ENCODE measurements at regions not wholly inside any gene's neighbourhood (a gene's known extent, or its start where the extent isn't known, plus 50 kb on each side); places are given as distances from the start of the nearest gene placed in this dataset.

GRCh38 chr1:216983823-216984222 lies 260.6 kb upstream of the ESRRG start:
- no peak for DNase-seq (ENCODE audit: low spot score)

GRCh38 chr1:216961516-216961915 lies 238.3 kb upstream of the ESRRG start:
- no peak for DNase-seq (ENCODE audit: low spot score)

- no peak for DNase-seq (ENCODE audit: low spot score)
Measured at GRCh38 chr1:216960716-216961115, 237.5 kb upstream of the ESRRG start.

GRCh38 chr1:216958569-216958968 lies 235.3 kb upstream of the ESRRG start:
- no peak for DNase-seq (ENCODE audit: low spot score)

GRCh38 chr1:216953495-216953894 lies 230.3 kb upstream of the ESRRG start:
- no peak for DNase-seq (ENCODE audit: low spot score)

- DNase-seq (ENCODE audit: low spot score), result no peak
Measured at GRCh38 chr1:216952864-216953263, 229.6 kb upstream of the ESRRG start.

GRCh38 chr1:216945538-216946080 lies 222.4 kb upstream of the ESRRG start:
- no peak for DNase-seq (ENCODE audit: low spot score)

GRCh38 chr1:216944864-216945510 lies 221.8 kb upstream of the ESRRG start:
- no peak for DNase-seq (ENCODE audit: low spot score)

- no peak for DNase-seq (ENCODE audit: low spot score)
Measured at GRCh38 chr1:216937491-216937890, 214.3 kb upstream of the ESRRG start.

- DNase-seq (ENCODE audit: low spot score), result no peak
Measured at GRCh38 chr1:216936779-216937178, 213.6 kb upstream of the ESRRG start.

- DNase-seq (ENCODE audit: low spot score), result no peak
Measured at GRCh38 chr1:216935901-216936300, 212.7 kb upstream of the ESRRG start.

GRCh38 chr1:216932424-216932823 lies 209.2 kb upstream of the ESRRG start:
- no peak for DNase-seq (ENCODE audit: low spot score)

GRCh38 chr1:216929870-216930582 lies 206.8 kb upstream of the ESRRG start:
- no peak for DNase-seq (ENCODE audit: low spot score)

- DNase-seq (ENCODE audit: low spot score), result no peak
Measured at GRCh38 chr1:216927633-216928032, 204.4 kb upstream of the ESRRG start.

GRCh38 chr1:216926720-216927510 lies 203.7 kb upstream of the ESRRG start:
- DNase-seq (ENCODE audit: low spot score), result no peak

GRCh38 chr1:216925962-216926625 lies 202.9 kb upstream of the ESRRG start:
- no peak for DNase-seq (ENCODE audit: low spot score)

GRCh38 chr1:216924732-216925131 lies 201.5 kb upstream of the ESRRG start:
- no peak for DNase-seq (ENCODE audit: low spot score)

- DNase-seq (ENCODE audit: low spot score), result no peak
Measured at GRCh38 chr1:216923601-216924000, 200.4 kb upstream of the ESRRG start.

GRCh38 chr1:216922406-216922805 lies 199.2 kb upstream of the ESRRG start:
- DNase-seq (ENCODE audit: low spot score), result no peak

GRCh38 chr1:216921866-216922265 lies 198.6 kb upstream of the ESRRG start:
- DNase-seq (ENCODE audit: low spot score), result no peak

GRCh38 chr1:216919060-216919970 lies 196.1 kb upstream of the ESRRG start:
- DNase-seq (ENCODE audit: low spot score), result no peak

Measured in hematopoietic multipotent progenitor cell treated with erythropoietin and hydrocortisone succinate and interleukin-3 and kit ligand, for 17 days (in vitro differentiated cells).